K562 (cell line): ENCODE measurements at regions not wholly inside any gene's neighbourhood (a gene's known extent, or its start where the extent isn't known, plus 50 kb on each side); places are given as distances from the start of the nearest gene placed in this dataset.

Experiments used
- ATAC-seq: fragments of 200-7000 bp; cut with Tn5 transposase; 3 replicates; pipeline ENCODE4 v1.9.1; 2020; ENCODE audit warnings: moderate library complexity
- BruUV-seq: library from RNA; stranded (reverse); fragments of 400-500 nt; replicated peaks from 2 replicates; lab custom pipeline; 2021; lab: Mats Ljungman, UMichigan
- CTCF ChIA-PET: fragments of 300-600 bp; formaldehyde crosslinking; extraction: SDS; loops from one replicate; lab custom pipeline; 2021; ENCODE audit warnings: low intra/inter-chr PET ratio; lab: Yijun Ruan, JAX
- POLR2A ChIA-PET: fragments of 300-600, 350-650 bp; sonication (Branson Sonifier 250); formaldehyde crosslinking; extraction: SDS; loops from one replicate; lab custom pipeline; 2021; ENCODE audit warnings: antibody characterized with exemption, inconsistent platforms; lab: Yijun Ruan, JAX
- DNase-seq, 4 experiments: peaks; one replicate each; pipeline versions ENCODE4 v3.0.0 to v3.0.0-alpha.2; 2011 to 2018; ENCODE audit warnings: low spot score in 3 of 4, mixed read lengths in 3 of 4; ENCODE audit errors: extremely low read depth in 1 of 4
- FAIRE-seq: peaks from 2 replicates; lab custom pipeline; 2011; peaks lifted over from hg19 to GRCh38; lab: Jason Lieb, UNC
- H2AFZ ChIP-seq: 2 replicates; pipeline ENCODE4 v1.6.0; 2011; ENCODE audit warnings: low read depth, low read length, control low read depth, inconsistent platforms
- H3K27ac ChIP-seq: fragments of 200-600 bp; 3 replicates; pipeline ENCODE4 v1.8.0; 2011; ENCODE audit warnings: low read depth, mild to moderate bottlenecking, control low read depth, inconsistent platforms, low read length, moderate library complexity, mixed read lengths; ENCODE audit errors: extremely low read depth
- H3K27me3 ChIP-seq, 2 experiments: fragments of 300-600 bp in 1 of 2; 2 replicates in 1 of 2; 3 replicates in 1 of 2; pipeline versions ENCODE4 v1.6.0 to v1.8.0; 2011; ENCODE audit warnings: inconsistent platforms in 2 of 2, low read length in 2 of 2, mild to moderate bottlenecking in 1 of 2, mixed read lengths in 1 of 2, moderate library complexity in 1 of 2; ENCODE audit not compliant: control insufficient read depth in 2 of 2, insufficient read depth in 2 of 2
- H3K36me3 ChIP-seq: fragments of 300-600 bp; 3 replicates; pipeline ENCODE4 v1.8.0; 2011; ENCODE audit warnings: mild to moderate bottlenecking, low read length, inconsistent platforms; ENCODE audit not compliant: control insufficient read depth, insufficient read depth
- H3K4me1 ChIP-seq, 2 experiments: fragments of 200-600 bp in 1 of 2; replicated peaks in 1 of 2; 2 replicates in 1 of 2; 3 replicates in 1 of 2; pipeline versions ENCODE4 v1.5.1 to v1.8.0; 2011; ENCODE audit warnings: inconsistent platforms in 2 of 2, low read length in 2 of 2, mild to moderate bottlenecking in 1 of 2, mixed read lengths in 1 of 2, moderate library complexity in 1 of 2; ENCODE audit not compliant: control insufficient read depth in 2 of 2, insufficient read depth in 2 of 2
- H3K4me2 ChIP-seq: 2 replicates; pipeline ENCODE4 v1.6.1; 2011; ENCODE audit warnings: low read length, control low read depth, inconsistent platforms, mixed read lengths; ENCODE audit not compliant: insufficient read depth
- H3K4me3 ChIP-seq: fragments of 200-600 bp; sonication (generic), shearing (Covaris generic); 2 replicates; pipeline ENCODE4 v1.5.1; 2016; ENCODE audit warnings: control low read depth, inconsistent platforms
- H3K79me2 ChIP-seq: fragments of 200-600 bp; 3 replicates; pipeline ENCODE4 v1.8.0; 2011; ENCODE audit warnings: low read length, inconsistent platforms; ENCODE audit not compliant: control insufficient read depth, insufficient read depth
- H3K9ac ChIP-seq, 2 experiments: 2 replicates each; pipeline versions ENCODE4 v1.6.0 to v1.6.1; 2011; ENCODE audit warnings: low read depth in 2 of 2, low read length in 2 of 2, control low read depth in 1 of 2, inconsistent platforms in 1 of 2, mild to moderate bottlenecking in 1 of 2, mixed read lengths in 1 of 2; ENCODE audit not compliant: insufficient read depth in 1 of 2
- H3K9me1 ChIP-seq: one replicate; pipeline ENCODE4 v1.6.0; 2011; ENCODE audit warnings: inconsistent platforms, mild to moderate bottlenecking, low read length, moderate library complexity; ENCODE audit not compliant: control insufficient read depth, insufficient read depth
- H3K9me3 ChIP-seq: replicated peaks from 2 replicates; pipeline ENCODE4 v1.5.1; 2011; ENCODE audit warnings: low read depth, low read length, inconsistent platforms; ENCODE audit not compliant: control insufficient read depth, insufficient read depth
- H4K20me1 ChIP-seq: replicated peaks from 2 replicates; pipeline ENCODE4 v1.6.1; 2011; ENCODE audit warnings: low read length, inconsistent platforms, mixed read lengths; ENCODE audit not compliant: control insufficient read depth, insufficient read depth
- ESRRB ChIP-seq: fragments of 250-450 bp; sonication (Bioruptor Pico); IDR thresholded peaks from 2 replicates; pipeline ENCODE4 v1.5.0; 2020; ENCODE audit warnings: mild to moderate bottlenecking, moderate library complexity, borderline replicate concordance
- HDAC2 ChIP-seq: fragments of 450-650 bp; IDR thresholded peaks from 2 replicates; pipeline ENCODE4 v1.6.1; 2016; ENCODE audit warnings: mild to moderate bottlenecking
- HNRNPL ChIP-seq: fragments of 200-400 bp; formaldehyde crosslinking; IDR thresholded peaks from 2 replicates; pipeline ENCODE4 v1.6.1; 2017; ENCODE audit warnings: low read depth, mild to moderate bottlenecking, low read length
- KLF10 ChIP-seq: fragments of 250-450 bp; sonication (Bioruptor Pico); IDR thresholded peaks from 2 replicates; pipeline ENCODE4 v1.6.1; 2021; ENCODE audit warnings: matching md5 sums
- LCOR ChIP-seq: sonication (generic); formaldehyde crosslinking; IDR thresholded peaks from 2 replicates; pipeline ENCODE4 v1.8.0; 2022; ENCODE audit warnings: mild to moderate bottlenecking, missing genetic modification reagents
- PRMT5 ChIP-seq: sonication (generic); formaldehyde crosslinking; IDR thresholded peaks from 2 replicates; pipeline ENCODE4 v1.5.0; 2020; ENCODE audit warnings: missing genetic modification reagents
- ZBTB1 ChIP-seq: sonication (generic); formaldehyde crosslinking; IDR thresholded peaks from 2 replicates; pipeline ENCODE4 v1.8.1; 2023; ENCODE audit warnings: missing genetic modification reagents, low read depth, mild to moderate bottlenecking, borderline replicate concordance
- WGBS: fragments of 100-300 bp; shearing (Covaris generic); methylation state at CpG from one replicate; pipeline ENCODE4 v1.1.6; 2016; ENCODE audit warnings: low coverage, mixed read lengths; ENCODE audit not compliant: insufficient coverage; ENCODE audit errors: missing lambda C conversion rate; 5-methylcytosine and 5-hydroxymethylcytosine counted together
- in situ Hi-C: fragments of 300-500 bp; cut with MboI; formaldehyde crosslinking; loops from 4 replicates; pipeline ENCODE4 v1.15.0; 2018; ENCODE audit warnings: inconsistent platforms, mixed read lengths
- intact Hi-C: fragments of 100-400 bp; cut with micrococcal nuclease; formaldehyde crosslinking; loops from 2 replicates; pipeline ENCODE4 v1.14.2; 2022
- TF ChIP-seq, protein P1 (sequence below): fragments of 450-650 bp; IDR thresholded peaks from 2 replicates; pipeline ENCODE4 v1.6.1; 2016; ENCODE audit warnings: low read depth

DNA sequence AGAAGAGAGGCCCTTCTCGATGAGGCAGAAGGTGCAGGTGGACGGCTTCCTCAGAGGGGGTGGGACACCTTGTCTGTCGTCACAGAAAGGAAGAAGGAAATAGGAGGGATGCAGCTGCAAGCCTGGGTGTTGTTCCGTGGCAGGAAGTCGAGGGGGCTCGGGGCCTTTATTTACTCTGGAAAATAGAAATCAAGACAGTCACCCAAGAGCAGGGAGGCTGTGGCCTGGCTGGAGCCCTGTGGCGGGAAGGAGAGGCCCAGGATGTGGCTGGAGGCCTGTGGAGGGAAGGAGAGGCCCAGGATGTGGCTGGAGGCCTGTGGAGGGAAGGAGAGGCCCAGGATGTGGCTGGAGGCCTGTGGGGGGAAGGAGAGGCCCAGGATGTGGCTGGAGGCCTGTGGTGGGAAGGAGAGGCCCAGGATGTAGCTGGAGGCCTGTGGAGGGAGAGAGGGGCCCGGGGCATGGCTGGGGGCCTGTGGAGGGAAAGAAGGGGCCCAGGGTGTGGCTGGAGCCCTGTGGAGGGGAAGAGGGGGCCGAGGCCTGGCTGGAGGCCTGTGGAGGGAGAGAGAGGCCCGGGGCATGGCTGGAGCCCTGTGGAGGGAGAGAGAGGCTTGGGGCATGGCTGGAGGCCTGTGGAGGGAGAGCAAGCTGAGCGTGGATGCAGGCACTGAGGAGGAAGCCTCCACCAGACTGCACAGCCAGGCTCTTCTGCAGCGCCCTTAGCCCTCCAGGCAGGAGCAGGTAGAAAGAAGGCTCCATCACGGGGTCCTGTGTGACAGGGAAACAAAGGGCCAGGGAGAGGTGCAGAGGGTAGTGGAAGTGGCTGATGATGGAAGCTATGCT is 97.3 kb upstream of the SFMBT2 start (continued):
- TF ChIP-seq HNRNPL: no peak
- no peak for TF ChIP-seq ZBTB1 (CRISPR knock-in tag)
- TF ChIP-seq HDAC2: no peak
- TF ChIP-seq PRMT5 (CRISPR knock-in tag): no peak

DNA sequence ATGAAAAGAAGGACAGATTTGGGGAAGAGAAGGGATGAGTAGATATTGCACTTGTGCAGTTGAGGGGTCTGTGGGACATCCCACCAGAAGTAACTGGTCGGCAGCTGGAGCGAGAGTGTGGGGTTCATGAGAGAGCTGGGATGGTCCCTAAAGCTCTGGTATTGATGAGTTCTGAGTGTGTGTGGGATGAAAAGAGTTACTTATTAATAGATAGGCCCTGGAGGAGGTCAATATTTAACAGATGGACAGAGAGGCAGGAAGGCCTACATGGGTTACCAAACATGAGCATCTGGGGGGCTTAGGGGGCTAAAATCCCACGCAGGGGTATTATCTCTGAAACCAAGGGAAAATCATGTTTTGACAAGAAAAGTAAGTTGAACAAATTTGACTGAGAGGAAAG is 95.7 kb upstream of the SFMBT2 start:
- H3K4me2 ChIP-seq: no peak overlapping the region
- no peak for FAIRE-seq
- no peak overlapping the region for H3K9ac ChIP-seq
- BruUV-seq: no TSS peak
- H3K36me3 ChIP-seq: no peaks in the 10 kb centered on the region
- WGBS: 2% methylated on average over 3 of the region's 3 CpGs
- in situ Hi-C loops: no loop called here
- ATAC-seq: no peak
- POLR2A ChIA-PET: no interaction called here
- TF ChIP-seq KLF10 (CRISPR knock-in tag) (no peak), ESRRB (no peak), LCOR (CRISPR knock-in tag) (no peak)
- TF ChIP-seq, protein P1, sequence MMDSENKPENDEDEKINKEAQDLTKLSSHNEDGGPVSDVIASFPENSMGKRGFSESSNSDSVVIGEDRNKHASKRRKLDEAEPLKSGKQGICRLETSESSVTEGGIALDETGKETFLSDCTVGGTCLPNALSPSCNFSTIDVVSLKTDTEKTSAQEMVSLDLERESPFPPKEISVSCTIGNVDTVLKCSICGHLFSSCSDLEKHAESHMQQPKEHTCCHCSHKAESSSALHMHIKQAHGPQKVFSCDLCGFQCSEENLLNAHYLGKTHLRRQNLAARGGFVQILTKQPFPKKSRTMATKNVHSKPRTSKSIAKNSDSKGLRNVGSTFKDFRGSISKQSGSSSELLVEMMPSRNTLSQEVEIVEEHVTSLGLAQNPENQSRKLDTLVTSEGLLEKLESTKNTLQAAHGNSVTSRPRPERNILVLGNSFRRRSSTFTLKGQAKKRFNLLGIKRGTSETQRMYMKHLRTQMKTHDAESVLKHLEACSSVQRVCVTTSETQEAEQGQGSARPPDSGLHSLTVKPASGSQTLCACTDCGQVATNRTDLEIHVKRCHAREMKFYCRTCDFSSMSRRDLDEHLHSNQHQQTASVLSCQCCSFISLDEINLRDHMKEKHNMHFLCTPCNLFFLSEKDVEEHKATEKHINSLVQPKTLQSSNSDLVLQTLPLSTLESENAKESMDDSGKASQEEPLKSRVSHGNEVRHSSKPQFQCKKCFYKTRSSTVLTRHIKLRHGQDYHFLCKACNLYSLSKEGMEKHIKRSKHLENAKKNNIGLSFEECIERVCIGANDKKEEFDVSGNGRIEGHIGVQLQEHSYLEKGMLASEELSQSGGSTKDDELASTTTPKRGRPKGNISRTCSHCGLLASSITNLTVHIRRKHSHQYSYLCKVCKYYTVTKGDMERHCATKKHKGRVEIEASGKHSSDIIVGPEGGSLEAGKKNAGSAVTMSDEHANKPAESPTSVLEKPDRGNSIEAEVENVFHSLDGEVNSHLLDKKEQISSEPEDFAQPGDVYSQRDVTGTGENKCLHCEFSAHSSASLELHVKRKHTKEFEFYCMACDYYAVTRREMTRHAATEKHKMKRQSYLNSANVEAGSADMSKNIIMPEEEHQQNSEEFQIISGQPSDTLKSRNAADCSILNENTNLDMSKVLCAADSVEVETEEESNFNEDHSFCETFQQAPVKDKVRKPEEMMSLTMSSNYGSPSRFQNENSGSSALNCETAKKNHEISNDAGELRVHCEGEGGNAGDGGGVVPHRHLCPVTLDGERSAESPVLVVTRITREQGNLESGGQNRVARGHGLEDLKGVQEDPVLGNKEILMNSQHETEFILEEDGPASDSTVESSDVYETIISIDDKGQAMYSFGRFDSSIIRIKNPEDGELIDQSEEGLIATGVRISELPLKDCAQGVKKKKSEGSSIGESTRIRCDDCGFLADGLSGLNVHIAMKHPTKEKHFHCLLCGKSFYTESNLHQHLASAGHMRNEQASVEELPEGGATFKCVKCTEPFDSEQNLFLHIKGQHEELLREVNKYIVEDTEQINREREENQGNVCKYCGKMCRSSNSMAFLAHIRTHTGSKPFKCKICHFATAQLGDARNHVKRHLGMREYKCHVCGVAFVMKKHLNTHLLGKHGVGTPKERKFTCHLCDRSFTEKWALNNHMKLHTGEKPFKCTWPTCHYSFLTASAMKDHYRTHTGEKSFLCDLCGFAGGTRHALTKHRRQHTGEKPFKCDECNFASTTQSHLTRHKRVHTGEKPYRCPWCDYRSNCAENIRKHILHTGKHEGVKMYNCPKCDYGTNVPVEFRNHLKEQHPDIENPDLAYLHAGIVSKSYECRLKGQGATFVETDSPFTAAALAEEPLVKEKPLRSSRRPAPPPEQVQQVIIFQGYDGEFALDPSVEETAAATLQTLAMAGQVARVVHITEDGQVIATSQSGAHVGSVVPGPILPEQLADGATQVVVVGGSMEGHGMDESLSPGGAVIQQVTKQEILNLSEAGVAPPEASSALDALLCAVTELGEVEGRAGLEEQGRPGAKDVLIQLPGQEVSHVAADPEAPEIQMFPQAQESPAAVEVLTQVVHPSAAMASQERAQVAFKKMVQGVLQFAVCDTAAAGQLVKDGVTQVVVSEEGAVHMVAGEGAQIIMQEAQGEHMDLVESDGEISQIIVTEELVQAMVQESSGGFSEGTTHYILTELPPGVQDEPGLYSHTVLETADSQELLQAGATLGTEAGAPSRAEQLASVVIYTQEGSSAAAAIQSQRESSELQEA: no peak
- TF ChIP-seq, all 486 proteins: peak for 0
- no peaks in the 10 kb centered on the region for H3K79me2 ChIP-seq
- no peak overlapping the region for H3K4me3 ChIP-seq
- peaks cover 2 to 4% of the 10 kb centered on the region in 2 experiments; a peak in 3 of 5 replicates for H3K27me3 ChIP-seq
- no peaks in the 10 kb centered on the region for H4K20me1 ChIP-seq
- no peaks in the 10 kb centered on the region for H3K4me1 ChIP-seq
- no peak overlapping the region for H3K27ac ChIP-seq
- intact Hi-C loops: no loop called here
- no peak overlapping the region for H2AFZ ChIP-seq
- DNase-seq: no peak
- no peaks in the 10 kb centered on the region for H3K9me3 ChIP-seq
- no peaks in the 10 kb centered on the region for H3K9me1 ChIP-seq
- CTCF ChIA-PET: interaction anchor here (0.6 to 0.7 kb wide), 2 partner anchors 9 to 18 kb away, joined by 3 read pairs; no protein-coding TSS in a partner anchor
